Hematopoietic multipotent progenitor cell treated with erythropoietin and hydrocortisone succinate and interleukin-3 and kit ligand, for 17 days (in vitro differentiated cells): ENCODE measurements at regions not wholly inside any gene's neighbourhood (a gene's known extent, or its start where the extent isn't known, plus 50 kb on each side); places are given as distances from the start of the nearest gene placed in this dataset.
A peak's percentile ranks its signal among the peaks of the same experiment; 100 is the strongest.

Experiments used
- DNase-seq: peaks from one replicate; pipeline ENCODE4 v3.0.0-alpha.2; 2015; ENCODE audit warnings: low spot score

DNA sequence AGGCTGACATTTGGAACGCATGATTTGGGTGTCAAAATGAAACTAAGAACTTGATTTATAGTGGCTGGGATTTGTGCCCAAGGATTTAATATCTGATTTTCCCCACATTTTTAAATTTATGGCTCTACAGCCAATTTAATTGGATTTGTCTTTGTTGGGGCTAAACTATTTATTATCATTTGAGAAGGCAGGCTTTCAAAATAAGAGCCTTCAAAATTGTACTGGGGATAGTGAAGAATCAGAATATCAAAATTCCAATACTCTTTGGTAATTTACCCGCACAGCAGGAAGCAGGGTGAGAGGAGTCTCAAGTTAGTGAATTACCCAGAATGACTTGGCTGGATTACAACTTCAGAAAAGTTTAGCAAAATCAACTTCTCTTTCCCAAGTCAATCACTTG, 278.1 kb downstream of the LRATD1 start:
- DNase-seq: no peak

DNA sequence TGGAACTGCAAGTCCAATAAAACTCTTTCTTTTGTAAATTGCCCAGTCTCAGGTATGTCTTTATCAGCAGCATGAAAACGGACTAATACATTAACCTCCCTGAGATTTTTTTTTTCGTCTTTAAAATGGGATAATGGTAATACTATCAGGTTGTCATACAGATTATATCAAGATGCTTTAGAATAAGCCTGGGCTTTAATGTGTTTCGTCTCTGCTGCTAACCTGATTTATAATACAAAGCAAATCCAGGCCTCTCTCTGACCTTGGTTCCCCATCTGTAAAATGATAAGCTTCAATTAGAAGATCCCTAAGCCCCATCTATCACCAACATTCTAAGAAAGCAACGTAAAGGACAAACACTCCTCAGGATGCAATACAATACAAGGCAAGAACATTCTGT, 283.5 kb downstream of the LRATD1 start:
- no peak for DNase-seq

DNA sequence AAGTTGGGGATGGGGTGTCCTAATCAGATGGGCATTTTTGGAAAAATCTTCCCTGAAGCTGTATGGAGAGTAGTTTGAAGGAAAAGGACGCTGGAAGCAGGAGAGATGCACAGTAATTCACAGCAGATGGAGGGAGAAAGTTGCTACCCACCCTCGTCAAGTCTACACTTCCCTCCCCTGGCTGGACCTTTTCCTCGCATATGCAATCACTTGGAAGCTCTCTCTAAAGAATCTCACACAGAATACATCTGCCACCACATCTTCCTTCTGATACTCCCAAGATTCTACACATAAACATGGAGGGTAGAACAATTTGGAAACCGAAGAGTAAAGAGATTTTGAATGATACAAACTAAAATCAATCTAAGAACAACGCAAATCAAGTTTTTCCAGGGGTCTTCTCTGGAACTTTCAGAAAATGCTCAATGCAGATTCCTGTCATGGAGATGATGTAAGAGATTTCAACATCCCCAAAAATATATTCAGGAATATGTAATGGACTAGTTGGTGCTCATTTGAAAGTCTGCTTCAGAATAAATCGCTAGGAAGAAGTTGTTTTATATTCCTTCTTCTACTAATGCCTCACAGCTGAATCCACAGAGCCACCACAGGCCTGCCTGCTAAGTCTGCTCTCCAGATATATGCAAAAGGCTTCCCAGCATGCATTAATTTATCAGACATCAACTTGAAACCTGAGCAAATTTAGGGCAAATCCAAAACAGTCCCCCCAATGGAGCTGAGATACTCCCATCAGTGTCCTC, 291.5 kb downstream of the LRATD1 start:
- DNase-seq: no peak

DNA sequence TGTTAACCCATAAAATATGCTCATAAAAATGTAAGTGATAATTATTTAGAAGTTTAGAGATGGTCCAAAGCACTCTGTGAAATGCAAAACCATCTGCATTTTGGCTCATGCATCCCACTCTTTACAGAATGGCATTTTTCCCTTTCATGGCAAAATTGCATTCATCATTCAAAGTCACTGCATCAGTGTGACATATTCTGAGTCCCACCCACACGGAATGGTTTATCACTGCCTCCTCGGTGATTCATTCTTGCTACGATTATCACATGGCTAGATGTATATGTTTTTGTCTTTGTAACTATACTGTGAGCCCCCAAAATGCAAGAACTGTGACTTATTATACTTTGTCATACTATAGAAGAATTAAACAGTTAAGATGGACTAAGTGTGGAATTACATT, 293.0 kb downstream of the LRATD1 start:
- no peak for DNase-seq

DNA sequence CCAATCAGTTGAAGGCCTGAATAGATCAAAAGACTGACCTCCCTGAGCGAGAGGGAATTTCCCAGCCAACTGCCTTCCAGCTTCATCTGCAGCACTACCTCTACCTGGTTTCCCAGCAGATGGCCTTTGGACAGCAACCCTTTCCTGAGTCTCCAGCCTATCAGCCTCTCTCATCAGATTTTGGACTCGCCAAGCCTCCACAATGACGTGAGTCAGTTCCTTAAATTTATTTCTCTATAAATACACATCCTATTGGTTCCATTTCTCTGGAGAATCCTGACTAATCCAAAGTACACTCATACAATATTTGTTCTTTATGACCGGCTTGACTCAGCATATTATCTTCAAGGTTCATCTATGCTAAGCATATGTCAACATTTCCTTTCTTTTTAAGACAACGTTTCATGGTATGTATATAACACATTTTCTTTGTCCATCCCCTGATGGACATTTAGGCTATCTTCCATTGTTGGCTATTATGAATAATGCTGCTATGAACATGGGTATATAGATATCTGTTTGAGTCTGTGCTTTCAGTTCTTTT, 294.6 kb downstream of the LRATD1 start:
- DNase-seq: no peak

DNA sequence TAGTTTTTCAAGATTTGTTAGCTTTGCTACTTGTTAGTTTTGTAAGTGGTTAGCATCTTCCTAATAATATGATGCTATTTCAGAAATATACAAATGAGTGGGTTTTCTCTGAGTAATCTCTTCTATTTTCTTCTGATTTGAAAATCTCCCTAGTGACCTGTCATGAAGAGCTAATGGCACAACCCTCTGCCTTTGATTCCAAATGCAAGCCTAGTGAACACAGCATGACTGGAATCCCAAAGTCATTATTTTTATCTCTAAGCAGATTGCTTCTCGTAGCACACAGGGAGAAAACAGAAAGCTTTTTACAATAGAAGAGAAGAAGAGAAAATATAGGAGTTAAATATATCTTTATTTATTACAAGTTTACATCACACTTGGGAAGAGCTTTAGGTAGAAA, 295.5 kb downstream of the LRATD1 start:
- DNase-seq: no peak

DNA sequence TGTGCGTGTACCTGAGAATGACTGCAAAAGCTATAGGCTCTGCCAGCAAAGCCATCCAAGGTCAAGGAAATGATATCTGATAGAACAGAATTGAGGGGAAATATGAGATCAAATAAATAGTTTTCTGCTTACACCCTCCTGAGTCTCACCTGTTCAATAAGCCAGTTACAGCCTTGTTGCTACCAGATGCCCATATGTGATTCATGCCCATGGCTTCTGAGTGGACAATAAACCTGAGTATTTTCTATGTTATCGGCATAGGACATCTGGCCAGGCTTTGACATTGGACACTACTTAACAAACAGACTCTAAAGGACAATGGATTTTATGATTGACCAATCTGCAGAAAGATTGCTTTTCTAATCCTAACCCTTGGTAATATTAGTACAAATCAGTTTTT, 297.9 kb downstream of the LRATD1 start:
- DNase-seq: no peak

DNA sequence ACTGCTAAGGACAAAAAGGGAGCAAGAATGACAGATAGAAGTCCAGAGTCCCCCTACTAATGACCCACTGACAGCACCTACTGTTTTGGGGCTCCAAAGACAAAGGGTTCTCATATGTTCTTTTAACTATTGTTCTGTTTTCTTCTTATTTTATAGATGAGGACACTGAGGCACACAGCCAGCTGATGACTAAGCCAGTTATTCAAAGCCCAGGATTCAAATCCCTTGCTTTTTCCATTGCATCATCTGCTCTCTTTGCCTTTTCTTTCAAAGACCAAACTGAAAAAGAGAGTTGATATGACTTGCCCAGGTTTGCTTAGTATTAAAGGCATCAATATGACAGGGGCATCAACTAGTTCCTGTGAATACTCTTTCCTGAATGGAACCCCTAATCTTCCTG, 299.8 kb downstream of the LRATD1 start:
- DNase-seq: no peak

DNA sequence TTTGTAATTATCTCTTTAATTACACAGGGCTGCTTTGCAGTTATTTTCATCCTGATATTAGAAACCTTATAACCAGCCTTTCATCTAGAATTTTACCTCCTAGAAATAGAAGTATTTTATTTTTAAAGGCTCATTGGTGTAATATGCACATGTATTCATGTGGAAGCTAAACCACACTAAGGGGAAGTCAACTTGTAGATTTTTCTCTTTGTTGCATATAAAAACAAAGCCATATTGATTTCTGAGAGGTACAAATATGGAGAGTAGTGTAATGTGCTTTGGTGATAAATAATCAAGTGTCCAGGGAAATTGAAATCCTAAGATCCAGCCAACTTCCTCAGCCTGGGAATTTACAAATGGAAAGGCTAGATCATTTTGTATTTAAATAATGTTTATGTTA, 301.2 kb downstream of the LRATD1 start:
- no peak for DNase-seq

DNA sequence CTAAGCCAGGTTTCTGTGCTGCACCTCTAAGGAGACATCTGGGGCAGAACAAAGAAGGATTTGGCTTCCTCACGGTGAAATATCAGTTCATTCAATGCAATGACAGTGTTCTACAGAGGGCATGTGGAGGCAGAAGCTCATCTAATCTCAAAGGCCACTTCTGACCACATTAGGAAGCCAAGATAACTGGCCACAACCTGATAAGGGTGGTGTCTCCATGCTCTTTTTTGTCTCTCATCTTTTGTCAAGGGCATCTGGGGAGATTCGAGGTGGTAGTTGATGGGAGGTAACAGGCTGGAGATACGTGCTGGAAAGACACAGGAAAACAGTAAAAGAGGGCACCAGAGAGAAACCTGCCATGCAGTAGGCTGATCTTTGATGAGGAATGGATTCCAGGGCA, 303.9 kb downstream of the LRATD1 start:
- DNase-seq: no peak

DNA sequence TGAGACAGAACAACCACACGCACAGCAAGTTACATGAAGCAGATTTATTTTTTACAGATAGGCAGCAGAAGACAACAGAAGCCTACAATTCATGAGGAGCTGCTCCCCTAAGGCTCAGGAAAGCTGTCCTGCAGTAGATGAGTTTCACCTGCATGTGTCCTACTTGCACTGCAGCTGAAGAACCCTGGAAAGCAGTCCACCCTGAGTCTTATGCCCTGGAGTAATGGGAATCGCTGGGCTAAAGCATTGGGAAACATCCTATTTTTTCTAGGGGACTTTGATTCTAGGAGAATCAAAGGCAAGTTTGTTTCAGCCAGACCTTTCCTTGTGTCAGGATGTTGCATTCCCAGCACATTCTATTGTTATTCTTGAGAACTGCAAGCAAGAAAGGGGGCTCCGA, 304.8 kb downstream of the LRATD1 start:
- no peak for DNase-seq

DNA sequence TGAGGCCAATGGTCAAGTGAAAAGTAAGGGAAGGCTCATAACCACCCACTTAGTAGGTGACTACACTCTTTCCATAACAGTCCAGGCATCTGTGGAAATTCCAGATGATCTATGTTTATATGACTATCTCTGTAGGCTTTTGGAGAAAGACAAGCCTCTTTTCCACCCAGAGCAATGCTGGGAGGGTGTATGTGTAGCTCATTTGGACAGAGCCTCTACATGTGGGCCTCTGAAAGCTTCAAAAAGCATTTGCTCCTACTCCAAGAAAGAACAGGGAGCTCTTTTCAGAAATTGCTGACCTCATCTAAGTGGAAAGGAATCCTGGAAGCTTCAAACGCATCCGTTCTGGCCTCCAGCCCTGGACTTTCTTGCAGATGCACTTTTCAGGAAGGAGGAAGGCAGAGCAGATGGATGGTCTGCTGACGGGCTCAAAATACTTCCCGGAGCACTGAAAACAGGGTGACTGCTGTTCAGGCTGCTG, 308.7 kb downstream of the LRATD1 start:
- no peak for DNase-seq

DNA sequence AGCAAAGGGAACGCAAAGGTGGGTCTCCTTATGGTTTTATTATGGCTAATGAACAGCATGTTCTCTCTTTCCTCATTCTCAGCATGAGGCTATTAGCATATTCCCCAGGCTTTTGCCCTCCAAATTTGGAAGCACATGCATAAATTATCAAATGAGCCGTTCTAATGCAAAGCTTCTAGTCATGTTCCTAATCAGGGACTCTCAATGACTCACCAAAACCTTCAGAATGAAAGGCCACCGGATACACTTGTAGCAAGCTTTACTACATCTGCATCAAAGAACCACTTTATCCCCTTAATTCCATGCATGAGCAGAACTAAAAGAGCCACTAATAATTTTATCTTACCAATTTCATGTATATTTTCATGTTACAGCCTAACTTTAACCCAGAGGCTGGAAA, 310.5 kb downstream of the LRATD1 start:
- DNase-seq: no peak

DNA sequence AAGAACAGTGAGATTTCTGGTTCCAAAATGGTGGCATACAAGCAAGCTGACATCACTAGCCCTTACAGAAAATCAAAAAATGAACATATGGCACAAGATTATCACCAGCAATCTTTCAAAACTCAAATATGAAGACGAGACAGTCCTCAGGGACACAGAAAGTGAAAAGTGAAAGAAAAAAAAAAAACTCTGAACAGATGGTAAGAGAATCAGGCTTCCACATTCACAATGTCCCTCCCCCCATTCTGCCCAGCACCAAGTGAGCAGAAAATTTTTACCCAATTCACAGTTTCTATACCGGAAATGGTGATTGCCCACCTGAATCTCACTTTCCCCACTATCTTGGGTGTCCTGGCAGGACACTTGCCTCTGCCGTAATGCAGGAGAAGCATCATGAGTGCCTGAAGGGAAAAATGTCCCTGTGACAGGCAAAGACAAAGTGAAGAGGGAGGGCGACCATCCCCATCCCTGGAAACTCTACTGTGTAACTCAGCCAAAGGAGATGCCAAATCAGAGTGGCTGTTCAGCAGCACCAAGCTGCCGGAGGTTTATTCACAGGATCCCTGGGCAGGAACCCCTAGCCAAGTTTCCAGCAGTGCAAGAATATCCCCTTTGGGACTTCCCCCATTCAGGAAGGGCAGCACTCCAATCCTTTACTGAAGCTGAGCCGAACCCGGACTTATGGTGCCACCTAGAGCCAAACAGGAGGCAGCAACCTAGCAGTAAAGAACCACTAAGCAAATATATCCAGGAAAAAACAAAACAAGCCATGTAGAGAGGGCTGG, 312.2 kb downstream of the LRATD1 start:
- peak; percentile 26 for DNase-seq

DNA sequence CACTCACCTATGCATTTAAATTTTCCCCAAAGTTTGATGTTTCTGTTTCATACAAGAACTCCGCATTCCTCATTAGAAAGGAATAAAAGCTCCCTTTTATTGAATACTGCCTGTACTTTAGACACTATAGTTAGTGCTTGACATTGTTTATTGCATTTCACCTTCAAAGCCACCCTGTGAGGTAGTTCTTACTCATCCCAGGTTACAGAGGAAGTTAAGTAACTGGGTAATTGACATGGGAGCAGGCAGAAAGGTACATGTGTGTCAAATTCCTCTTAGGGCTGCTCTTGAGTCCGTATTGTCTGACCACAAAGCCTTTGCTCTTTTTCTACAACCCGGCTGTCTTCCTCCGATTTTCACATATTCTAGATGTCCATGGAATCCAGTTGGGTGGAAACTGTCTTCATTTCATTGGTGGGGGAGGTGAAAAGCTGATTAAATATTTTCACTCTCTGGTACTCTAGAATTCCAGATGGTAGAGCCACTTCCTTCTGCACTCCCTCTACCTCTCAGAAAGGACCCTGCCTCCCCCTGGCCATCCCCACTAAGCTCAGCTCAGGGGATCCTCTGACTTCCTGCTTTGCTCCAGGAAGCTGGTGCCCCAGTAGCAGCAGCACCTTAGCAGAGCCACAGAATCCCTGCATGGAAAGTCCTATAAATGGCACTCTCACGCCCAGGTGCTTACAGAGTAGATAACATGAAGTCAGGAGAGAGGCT, 319.2 kb downstream of the LRATD1 start:
- no peak for DNase-seq

DNA sequence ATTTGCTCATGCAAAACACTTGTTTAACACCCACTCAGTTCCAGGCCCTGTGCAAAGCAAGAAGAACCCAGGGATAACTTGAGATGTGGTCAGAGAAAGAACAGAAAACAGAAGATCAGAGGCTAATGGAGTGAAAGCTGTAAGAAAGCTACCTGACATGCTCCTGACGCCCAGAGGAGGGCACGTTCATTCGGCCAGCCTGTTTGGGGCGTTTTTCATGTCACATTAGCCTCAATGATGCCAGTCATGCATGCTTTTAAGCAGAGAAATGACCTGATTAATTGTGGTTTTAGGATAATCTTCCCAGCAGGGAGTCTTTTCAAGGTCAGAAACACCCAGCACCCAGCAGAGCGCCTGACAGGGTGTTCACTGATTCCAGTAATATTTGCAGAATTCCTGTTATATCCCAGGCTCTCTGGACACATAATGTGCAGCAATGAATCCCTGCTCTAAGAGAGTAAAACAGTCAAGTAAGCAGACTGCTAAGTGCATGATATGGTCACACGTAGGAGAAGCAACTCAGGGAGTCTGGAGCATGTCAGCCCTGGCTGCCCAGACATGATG, 320.0 kb downstream of the LRATD1 start:
- no peak for DNase-seq

DNA sequence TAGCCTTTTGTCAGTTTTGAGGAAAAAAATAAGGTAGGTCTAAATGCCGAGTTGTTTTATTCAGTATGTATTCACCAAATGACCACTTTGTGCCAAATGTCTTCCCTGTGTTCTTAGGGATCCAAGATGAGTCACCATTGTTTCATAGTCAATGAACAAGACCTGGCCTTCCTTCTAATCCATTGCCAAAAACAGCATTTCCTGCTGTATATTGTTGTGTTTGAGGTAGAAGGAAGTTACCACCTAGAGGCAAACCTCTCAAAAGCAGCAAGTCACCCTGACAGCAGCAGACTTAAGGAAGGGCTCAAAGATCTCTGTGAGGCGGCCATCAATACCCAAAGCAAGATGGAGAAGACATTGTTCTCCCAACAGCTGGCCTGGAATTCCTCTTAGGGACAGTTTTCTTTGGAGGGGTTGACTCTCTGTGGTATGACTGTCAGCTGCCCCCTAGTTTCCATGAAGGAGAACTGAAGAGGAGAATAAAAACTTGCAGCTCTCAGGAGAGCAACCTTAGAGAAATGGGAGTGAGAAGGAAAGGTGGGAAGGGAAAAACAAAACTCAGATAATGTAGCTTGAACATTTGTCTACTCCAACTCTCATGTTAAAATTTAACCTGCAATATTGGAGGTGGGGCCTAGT, 328.3 kb downstream of the LRATD1 start:
- no peak for DNase-seq

DNA sequence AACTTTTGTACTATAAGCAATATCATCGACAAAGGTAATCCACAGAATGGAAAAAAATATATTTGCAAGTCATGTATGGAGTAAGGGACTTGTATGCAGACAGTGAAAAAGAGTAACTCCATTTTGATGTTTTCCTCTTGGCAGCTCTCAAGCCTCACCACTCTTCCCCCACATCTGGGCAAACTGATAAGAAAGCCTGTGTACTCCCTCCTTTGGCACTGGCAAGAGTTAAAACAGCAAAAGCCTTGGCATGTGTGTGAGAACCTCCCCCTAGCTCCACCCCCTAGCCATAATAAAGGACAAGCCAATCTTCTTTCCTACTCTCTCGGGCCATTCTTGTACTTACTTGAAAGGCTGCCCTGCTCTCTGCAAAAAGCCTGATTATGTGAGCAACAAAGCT, 335.2 kb downstream of the LRATD1 start:
- DNase-seq: peak; percentile 81

DNA sequence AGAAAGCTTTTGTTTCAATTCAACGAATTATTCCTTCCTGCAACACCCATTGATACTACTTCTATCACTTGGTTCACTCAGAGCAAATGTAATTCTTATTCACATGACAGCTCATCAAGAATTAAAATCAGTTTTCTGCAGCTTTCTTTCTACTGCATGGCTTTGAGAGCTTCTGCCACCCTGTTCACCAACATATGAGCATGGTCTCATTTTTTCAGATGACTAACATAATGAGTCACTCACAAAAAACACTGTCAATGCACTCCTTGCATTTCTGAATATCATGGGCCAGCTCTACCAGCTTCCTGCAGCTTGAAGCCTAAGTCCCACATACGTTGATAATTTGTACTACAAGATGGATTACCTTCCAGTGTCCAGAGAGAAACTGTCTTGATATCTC, 342.9 kb downstream of the LRATD1 start:
- DNase-seq: no peak

DNA sequence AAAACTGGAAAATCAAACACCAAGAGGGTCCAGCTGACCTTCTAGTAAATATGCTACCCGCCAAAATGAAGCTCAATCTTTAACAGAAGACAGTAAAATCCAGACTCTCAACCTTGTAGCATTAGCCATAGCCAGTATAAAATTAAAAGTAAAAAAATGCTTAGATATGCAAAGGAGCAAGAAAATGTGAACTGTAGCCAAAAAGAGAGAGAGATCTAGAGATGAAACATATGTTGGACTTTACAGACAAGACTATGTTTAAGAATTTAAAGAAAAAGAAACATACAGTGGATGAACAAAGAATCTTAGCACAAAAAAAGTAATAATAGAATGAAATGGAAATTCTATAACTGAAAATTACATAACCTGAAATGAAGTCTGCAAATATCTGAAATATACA, 344.5 kb downstream of the LRATD1 start:
- no peak for DNase-seq

DNA sequence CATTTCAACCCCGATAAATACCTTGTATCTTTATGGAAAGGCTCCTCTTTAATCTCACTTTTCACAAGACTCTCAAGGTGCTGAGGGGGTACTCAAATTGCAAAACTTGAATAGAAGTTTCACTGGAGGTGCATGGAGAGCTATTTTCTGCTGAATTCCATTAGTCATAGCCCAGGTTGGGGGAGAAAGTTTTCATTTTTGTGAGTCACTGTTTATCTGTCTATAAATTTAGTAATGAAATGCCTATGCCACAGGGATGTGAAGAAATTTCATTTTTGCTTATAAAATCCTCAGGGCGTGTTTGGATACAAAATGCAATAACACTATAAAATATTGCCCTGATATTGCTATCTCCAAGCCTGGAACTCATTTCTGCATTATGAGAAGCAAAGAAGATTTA, 346.3 kb downstream of the LRATD1 start:
- no peak for DNase-seq

DNA sequence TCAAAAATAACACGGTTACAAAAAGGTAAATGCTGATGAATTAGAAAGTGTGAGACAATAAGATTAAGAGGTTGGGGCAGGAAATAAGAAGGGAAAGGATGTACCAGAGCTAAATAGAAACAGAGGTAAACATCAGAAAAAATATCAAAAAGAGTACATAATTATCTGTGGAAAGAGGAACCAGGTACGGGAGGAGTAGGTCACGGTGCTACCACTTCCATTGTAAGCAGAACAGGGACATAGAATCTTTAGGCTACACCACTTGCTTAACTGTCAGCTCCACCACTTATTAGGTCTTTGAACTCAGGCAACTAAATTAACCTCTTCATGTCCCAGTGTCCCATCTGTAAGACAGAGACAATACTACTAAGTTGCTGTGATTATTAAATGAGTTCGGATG, 350.3 kb downstream of the LRATD1 start:
- DNase-seq: no peak
